ENCODE measurements at regions not wholly inside any gene's neighbourhood (a gene's known extent, or its start where the extent isn't known, plus 50 kb on each side); places are given as distances from the start of the nearest gene placed in this dataset.
A peak's percentile ranks its signal among the peaks of the same experiment; 100 is the strongest.

DNA sequence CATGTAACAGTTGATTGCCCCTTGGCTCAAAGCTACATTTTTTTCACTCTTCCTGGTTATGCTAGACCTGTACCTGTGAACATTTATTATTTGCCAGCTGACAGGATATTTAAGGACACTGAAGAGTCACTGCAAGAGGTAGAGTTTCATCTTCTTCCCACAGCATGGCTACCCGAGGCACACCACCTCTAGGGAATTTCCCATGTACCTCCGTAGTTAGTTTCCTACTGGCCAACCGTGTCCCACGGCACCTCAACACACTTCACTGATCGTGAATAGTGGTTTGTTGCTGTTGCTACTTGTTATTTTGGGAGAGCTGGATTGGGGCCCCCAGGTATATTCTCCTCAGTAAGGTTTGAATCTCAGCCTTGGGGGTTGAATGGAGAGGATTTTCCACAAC lies 648.6 kb downstream of the SEMA5A start:
- H3K4me3 ChIP-seq (ENCODE audit: low read depth, low read length), result no peak overlapping the region
- H3K4me1 ChIP-seq (ENCODE audit: control insufficient read depth, insufficient read depth, low read length), result no peaks in the 10 kb centered on the region
- H3K36me3 ChIP-seq (ENCODE audit: control insufficient read depth, insufficient read depth, low read length), result no peaks in the 10 kb centered on the region
- no peak for DNase-seq (ENCODE audit: low read depth in 4 of 6, low spot score in 6 of 6)
- H3K9me3 ChIP-seq (ENCODE audit: control insufficient read depth, insufficient read depth, low read length), result no peaks in the 10 kb centered on the region
- no CpG with 5 or more reads among the region's 5 CpGs for WGBS (ENCODE audit: insufficient coverage)
- no peak overlapping the region for H3K27ac ChIP-seq (ENCODE audit: low read depth, low read length)
- peaks cover 2% of the 10 kb centered on the region for H3K27me3 ChIP-seq (ENCODE audit: control insufficient read depth, insufficient read depth, low read length)

DNA sequence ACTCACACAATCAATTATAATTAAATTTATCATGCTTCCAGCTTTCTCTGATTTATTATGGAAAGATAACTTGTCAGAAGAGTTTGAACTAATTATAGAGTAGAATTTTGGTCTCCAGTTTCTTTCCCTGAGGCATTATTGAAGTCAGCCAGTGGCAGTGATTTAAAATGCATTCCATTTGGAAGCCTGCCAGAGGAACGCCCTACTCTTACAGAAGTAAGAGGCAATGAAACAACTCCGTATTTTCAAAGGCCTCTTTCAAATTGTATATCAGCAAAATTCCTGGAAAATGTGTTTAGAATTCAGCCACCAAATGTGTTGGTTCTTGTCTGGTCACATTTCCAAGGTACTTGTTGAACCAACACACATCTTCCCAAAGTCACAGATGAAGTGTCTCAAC lies 640.9 kb downstream of the SEMA5A start:
- Histone ChIP-seq H3K4me1 (ENCODE audit: control insufficient read depth, insufficient read depth, low read length) (no peaks in the 10 kb centered on the region), H3K27ac (ENCODE audit: low read depth, low read length) (no peak overlapping the region), H3K9me3 (ENCODE audit: control insufficient read depth, insufficient read depth, low read length) (peaks cover 2% of the 10 kb centered on the region), H3K27me3 (ENCODE audit: control insufficient read depth, insufficient read depth, low read length) (peaks cover 2% of the 10 kb centered on the region), H3K4me3 (ENCODE audit: low read depth, low read length) (no peak overlapping the region), H3K36me3 (ENCODE audit: control insufficient read depth, insufficient read depth, low read length) (no peaks in the 10 kb centered on the region)
- peak; percentile 4 to 71 (median 26) for DNase-seq (ENCODE audit: low read depth in 4 of 6, low spot score in 6 of 6)
- WGBS (ENCODE audit: insufficient coverage), result no CpG with 5 or more reads among the region's 2 CpGs

DNA sequence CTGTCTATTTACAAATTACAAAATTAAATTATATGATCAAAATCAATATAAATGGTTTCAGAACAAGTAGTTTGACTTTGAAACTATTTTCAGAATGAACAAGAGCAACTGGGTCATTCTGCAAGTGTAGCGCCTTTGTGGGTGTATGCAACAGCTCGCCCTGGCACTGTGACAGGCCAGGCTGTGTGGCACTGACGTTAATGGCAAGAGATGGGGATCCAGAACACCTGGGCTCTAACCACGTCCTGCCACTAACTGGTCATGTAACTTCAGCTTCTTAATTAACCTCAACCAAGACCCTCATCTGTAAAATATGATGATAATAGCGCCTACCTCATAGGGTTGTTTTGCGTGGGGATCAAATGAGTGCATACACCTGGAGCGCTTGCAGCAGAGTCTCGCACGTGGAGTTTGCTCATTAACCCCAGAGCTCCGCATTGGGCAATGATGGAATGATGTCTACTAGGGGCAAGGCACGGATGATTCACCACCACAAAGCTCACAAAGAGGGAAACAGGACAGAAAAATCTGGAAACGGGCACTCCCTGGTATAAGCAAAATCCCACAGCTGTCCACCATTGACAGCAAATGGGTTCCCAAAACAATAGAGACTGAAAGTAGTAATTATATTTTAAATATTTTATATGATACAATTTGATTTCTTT lies 639.4 kb downstream of the SEMA5A start:
- no peak overlapping the region for H3K27ac ChIP-seq (ENCODE audit: low read depth, low read length)
- H3K36me3 ChIP-seq (ENCODE audit: control insufficient read depth, insufficient read depth, low read length), result no peaks in the 10 kb centered on the region
- peaks cover 2% of the 10 kb centered on the region for H3K9me3 ChIP-seq (ENCODE audit: control insufficient read depth, insufficient read depth, low read length)
- H3K27me3 ChIP-seq (ENCODE audit: control insufficient read depth, insufficient read depth, low read length), result no peaks in the 10 kb centered on the region
- H3K4me3 ChIP-seq (ENCODE audit: low read depth, low read length), result no peak overlapping the region
- WGBS (ENCODE audit: insufficient coverage), result 96% methylated on average over 7 of the region's 12 CpGs
- DNase-seq (ENCODE audit: low read depth in 4 of 6, low spot score in 6 of 6), result no peak
- no peaks in the 10 kb centered on the region for H3K4me1 ChIP-seq (ENCODE audit: control insufficient read depth, insufficient read depth, low read length)

DNA sequence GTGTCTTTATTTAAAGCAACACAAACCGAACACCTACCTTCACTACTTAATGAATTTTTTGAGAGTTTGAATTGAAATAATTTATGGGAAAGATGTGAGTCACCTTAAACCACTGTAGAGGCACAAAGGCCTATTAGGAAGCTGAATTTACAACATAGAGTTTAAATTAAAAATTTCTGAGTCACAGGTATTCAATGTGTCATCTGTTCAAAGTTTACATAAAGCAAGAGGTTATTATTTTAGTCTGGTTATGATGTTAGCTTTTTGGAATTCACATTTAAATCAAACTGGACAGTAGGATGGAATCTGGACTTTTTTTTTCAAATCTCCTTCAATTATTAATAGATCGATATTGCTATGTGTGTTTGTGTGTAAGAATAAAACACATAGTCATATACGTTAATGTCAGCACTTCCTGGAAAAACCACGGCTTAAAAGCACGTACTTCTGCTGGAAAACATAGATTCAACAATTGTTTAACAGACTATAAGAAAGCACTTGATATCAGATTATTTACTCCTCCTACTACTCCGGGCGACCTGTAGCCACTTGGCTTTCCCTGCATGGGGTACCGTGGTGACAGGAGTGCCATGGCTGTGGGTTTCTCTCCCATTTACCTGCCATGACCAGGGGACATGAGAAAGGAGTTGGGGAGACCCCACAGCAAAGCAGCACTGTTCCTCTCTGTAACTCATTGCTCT lies 638.6 kb downstream of the SEMA5A start:
- Histone ChIP-seq H3K9me3 (ENCODE audit: control insufficient read depth, insufficient read depth, low read length) (peaks cover 2% of the 10 kb centered on the region), H3K27ac (ENCODE audit: low read depth, low read length) (no peak overlapping the region), H3K4me3 (ENCODE audit: low read depth, low read length) (no peak overlapping the region), H3K27me3 (ENCODE audit: control insufficient read depth, insufficient read depth, low read length) (no peaks in the 10 kb centered on the region), H3K4me1 (ENCODE audit: control insufficient read depth, insufficient read depth, low read length) (no peaks in the 10 kb centered on the region), H3K36me3 (ENCODE audit: control insufficient read depth, insufficient read depth, low read length) (no peaks in the 10 kb centered on the region)
- WGBS (ENCODE audit: insufficient coverage), result no CpG with 5 or more reads among the region's 8 CpGs
- no peak for DNase-seq (ENCODE audit: low read depth in 4 of 6, low spot score in 6 of 6)

DNA sequence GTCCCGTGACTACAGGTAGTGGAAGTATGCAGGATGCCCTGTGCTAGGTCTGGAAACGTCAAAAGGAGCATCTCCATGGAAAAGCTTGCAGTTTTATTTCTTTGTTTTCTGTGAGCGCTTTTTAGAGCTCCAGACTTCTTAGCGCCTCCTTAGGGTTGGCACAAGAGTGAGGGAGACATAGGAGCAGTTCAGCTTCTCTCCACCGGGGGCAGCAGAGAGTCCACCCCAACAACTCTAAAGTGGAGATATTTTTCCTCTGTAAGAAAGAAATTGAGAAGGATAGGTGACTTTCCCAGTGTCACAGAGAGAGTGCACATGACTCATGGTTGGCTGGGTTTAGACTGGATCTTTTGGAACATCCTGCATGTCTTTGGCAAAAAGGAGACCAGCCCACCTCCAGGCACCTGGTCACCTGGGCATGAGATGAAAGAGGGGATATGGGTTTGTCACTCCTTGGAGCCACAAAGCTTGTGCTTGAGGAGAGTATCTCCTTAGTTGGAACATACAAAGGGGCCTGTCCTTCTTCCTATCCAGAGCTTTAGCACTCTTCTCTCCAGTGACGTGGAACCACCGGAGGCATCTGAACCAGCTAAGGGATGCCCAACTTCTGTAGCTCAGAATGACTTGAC lies 637.7 kb downstream of the SEMA5A start:
- Histone ChIP-seq H3K4me3 (ENCODE audit: low read depth, low read length) (no peak overlapping the region), H3K9me3 (ENCODE audit: control insufficient read depth, insufficient read depth, low read length) (no peaks in the 10 kb centered on the region), H3K27ac (ENCODE audit: low read depth, low read length) (no peak overlapping the region), H3K36me3 (ENCODE audit: control insufficient read depth, insufficient read depth, low read length) (no peaks in the 10 kb centered on the region), H3K4me1 (ENCODE audit: control insufficient read depth, insufficient read depth, low read length) (no peaks in the 10 kb centered on the region), H3K27me3 (ENCODE audit: control insufficient read depth, insufficient read depth, low read length) (no peaks in the 10 kb centered on the region)
- 59% methylated on average over 2 of the region's 7 CpGs for whole genome bisulfite sequencing (ENCODE audit: insufficient coverage)
- no peak for DNase-seq (ENCODE audit: low read depth in 4 of 6, low spot score in 6 of 6)

DNA sequence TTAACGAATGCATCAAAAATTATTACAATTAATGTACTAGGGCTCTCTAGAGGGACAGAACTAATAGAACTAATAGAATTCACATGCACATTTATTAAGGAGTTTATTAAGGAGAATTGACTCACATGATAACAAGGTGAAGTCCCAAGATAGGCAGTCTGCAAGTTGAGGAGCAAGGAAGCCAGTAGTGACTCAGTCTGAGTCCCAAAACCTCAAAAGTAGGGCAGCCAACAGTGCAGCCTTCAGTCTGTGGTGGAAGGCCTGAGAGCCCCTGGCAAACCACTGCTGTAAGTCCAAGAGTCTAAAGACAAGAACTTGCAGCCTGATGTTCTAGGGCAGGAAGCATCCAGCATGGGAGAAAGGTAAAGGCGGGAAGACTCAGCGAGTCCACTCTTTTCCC lies 633.8 kb downstream of the SEMA5A start:
- DNase-seq (ENCODE audit: low read depth in 4 of 6, low spot score in 6 of 6), result no peak
- no peaks in the 10 kb centered on the region for H3K27me3 ChIP-seq (ENCODE audit: control insufficient read depth, insufficient read depth, low read length)
- H3K9me3 ChIP-seq (ENCODE audit: control insufficient read depth, insufficient read depth, low read length), result peaks cover 2% of the 10 kb centered on the region
- no peaks in the 10 kb centered on the region for H3K36me3 ChIP-seq (ENCODE audit: control insufficient read depth, insufficient read depth, low read length)
- H3K27ac ChIP-seq (ENCODE audit: low read depth, low read length), result no peak overlapping the region
- H3K4me1 ChIP-seq (ENCODE audit: control insufficient read depth, insufficient read depth, low read length), result no peaks in the 10 kb centered on the region
- H3K4me3 ChIP-seq (ENCODE audit: low read depth, low read length), result no peak overlapping the region
- 100% methylated on average over 2 of the region's 3 CpGs for WGBS (ENCODE audit: insufficient coverage)

DNA sequence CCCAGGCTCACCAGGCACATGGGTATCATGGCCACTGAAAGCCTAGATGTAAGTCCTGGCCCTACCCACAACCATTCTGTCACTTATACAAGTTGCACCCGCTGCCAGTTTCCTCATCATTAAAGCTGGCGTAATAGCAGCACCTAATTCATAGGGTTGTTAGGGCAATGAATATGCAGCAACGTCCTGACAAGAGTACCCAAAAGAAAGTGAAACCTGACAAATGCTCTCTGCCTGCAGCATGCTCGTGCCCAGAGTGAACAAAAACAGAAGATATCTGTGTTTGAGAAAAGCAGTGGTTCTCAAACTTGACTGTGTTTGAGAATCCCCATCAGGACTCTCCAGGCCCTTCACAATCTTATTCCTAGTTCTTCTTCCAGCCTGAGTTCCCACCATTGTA lies 632.4 kb downstream of the SEMA5A start:
- DNase-seq (ENCODE audit: low read depth in 4 of 6, low spot score in 6 of 6), result no peak
- Histone ChIP-seq H3K9me3 (ENCODE audit: control insufficient read depth, insufficient read depth, low read length) (peaks cover 2% of the 10 kb centered on the region), H3K27ac (ENCODE audit: low read depth, low read length) (no peak overlapping the region), H3K36me3 (ENCODE audit: control insufficient read depth, insufficient read depth, low read length) (no peaks in the 10 kb centered on the region), H3K27me3 (ENCODE audit: control insufficient read depth, insufficient read depth, low read length) (no peaks in the 10 kb centered on the region), H3K4me1 (ENCODE audit: control insufficient read depth, insufficient read depth, low read length) (no peaks in the 10 kb centered on the region), H3K4me3 (ENCODE audit: low read depth, low read length) (no peak overlapping the region)
- WGBS (ENCODE audit: insufficient coverage), result 50% methylated on average over 2 of the region's 4 CpGs

DNA sequence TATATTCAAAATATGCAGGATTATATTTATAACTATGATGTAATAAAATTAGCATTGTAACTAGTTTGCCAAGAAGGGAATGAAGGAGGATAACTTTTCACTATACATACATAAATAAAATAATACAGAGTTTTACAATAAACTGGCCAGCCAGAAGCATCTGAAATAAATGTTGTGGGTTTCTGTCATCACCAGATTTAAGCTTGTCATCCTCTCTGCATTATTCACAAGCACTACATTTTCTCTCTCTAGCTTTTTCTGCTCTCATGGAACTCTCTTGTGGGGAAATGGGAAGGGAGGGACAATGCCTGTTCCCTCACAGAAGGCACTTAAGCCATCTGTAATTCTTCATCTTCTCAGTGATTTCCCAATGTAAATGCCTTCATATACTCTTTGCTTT lies 626.8 kb downstream of the SEMA5A start:
- peaks cover 2% of the 10 kb centered on the region for H3K9me3 ChIP-seq (ENCODE audit: control insufficient read depth, insufficient read depth, low read length)
- no peak overlapping the region for H3K4me3 ChIP-seq (ENCODE audit: low read depth, low read length)
- DNase-seq (ENCODE audit: low read depth in 4 of 6, low spot score in 6 of 6), result no peak
- H3K36me3 ChIP-seq (ENCODE audit: control insufficient read depth, insufficient read depth, low read length), result no peaks in the 10 kb centered on the region
- no peaks in the 10 kb centered on the region for H3K4me1 ChIP-seq (ENCODE audit: control insufficient read depth, insufficient read depth, low read length)
- no peaks in the 10 kb centered on the region for H3K27me3 ChIP-seq (ENCODE audit: control insufficient read depth, insufficient read depth, low read length)
- H3K27ac ChIP-seq (ENCODE audit: low read depth, low read length), result no peak overlapping the region

DNA sequence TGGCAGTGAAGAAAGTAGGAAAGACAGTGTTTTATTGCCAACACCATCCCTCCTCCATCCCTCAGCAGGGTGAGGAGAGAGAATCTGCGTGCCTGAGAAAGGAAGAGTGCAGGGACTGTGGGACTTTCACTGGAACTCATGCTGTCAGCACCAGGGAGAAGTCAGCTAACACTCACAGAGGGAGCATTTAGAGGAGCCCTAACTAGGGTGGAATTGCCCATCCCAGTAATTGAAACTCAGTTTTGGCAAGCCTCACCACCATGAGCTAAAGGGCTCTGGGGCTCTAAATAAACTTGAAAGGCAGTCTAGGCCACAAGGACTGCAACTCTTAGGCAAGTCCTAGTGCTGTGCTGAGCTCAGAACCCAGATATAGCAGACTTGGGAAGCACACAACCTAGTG lies 622.3 kb downstream of the SEMA5A start:
- H3K27ac ChIP-seq (ENCODE audit: low read depth, low read length), result no peak overlapping the region
- 83% methylated on average over 1 of the region's 1 CpG for WGBS (ENCODE audit: insufficient coverage)
- H3K27me3 ChIP-seq (ENCODE audit: control insufficient read depth, insufficient read depth, low read length), result no peaks in the 10 kb centered on the region
- no peaks in the 10 kb centered on the region for H3K4me1 ChIP-seq (ENCODE audit: control insufficient read depth, insufficient read depth, low read length)
- H3K36me3 ChIP-seq (ENCODE audit: control insufficient read depth, insufficient read depth, low read length), result no peaks in the 10 kb centered on the region
- no peaks in the 10 kb centered on the region for H3K9me3 ChIP-seq (ENCODE audit: control insufficient read depth, insufficient read depth, low read length)
- no peak overlapping the region for H3K4me3 ChIP-seq (ENCODE audit: low read depth, low read length)
- DNase-seq (ENCODE audit: low read depth in 4 of 6, low spot score in 6 of 6), result no peak

All from spinal cord (tissue), 9 donors.